Keratinocyte (primary cell): ENCODE measurements at regions not wholly inside any gene's neighbourhood (a gene's known extent, or its start where the extent isn't known, plus 50 kb on each side); places are given as distances from the start of the nearest gene placed in this dataset.

Source experiments
- CTCF ChIP-seq, 3 experiments: IDR thresholded peaks in 1 of 3; conservative IDR thresholded peaks in 1 of 3; optimal IDR thresholded peaks in 1 of 3; 2 replicates in 2 of 3; 3 replicates in 1 of 3; pipeline versions ENCODE3 to v1.5.1; 2011; ENCODE audit warnings: low read length in 3 of 3, mild to moderate bottlenecking in 3 of 3, moderate library complexity in 2 of 3, control low read depth in 1 of 3, inconsistent platforms in 1 of 3; ENCODE audit not compliant: insufficient read depth in 2 of 3; ENCODE audit errors: extremely low read depth in 1 of 3
- EZH2 ChIP-seq: IDR thresholded peaks from one replicate; pipeline ENCODE4 v1.6.1; 2012; ENCODE audit warnings: inconsistent platforms, mild to moderate bottlenecking, low read length, moderate library complexity

DNA sequence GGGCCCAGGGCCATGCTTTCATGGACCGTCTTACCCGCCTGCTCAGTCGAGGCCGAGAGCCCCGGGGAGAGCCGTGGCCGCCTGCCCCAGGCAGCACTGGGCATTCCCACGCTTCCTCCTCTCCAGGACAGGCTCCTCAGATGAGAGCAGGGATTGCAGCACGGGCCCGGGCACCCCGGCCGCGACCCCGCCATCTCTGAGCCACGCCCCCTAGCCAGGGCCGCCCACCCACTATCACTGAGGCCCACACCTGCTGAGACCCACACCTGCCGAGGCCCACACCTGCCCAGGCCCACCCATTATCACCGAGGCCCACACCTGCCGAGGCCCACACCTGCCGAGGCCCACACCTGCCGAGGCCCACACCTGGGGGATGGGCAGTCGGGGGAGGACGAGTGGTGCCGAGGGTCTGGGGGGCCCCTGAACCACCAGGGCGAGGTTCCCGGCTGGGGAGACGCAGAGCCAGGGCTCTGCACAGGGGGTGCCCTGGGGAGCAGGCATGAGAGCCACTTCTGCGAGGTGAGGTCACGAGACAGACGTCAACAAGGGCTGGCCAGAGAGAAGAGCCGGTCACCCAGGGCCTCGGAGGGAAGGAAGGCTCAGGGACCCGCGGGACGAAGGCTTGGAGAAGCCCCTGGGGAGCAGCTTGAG lies 235.6 kb downstream of the ERMARD start:
- TF ChIP-seq CTCF (optimal IDR thresholded peaks at IDR 0.05 in 1 of 3, IDR thresholded peaks at IDR 0.05 in 1 of 3, conservative IDR thresholded peaks at IDR 0.05 in 1 of 3; ENCODE audit: extremely low read depth in 1 of 3, insufficient read depth in 2 of 3, low read length in 3 of 3) = no peak
- no peak for TF ChIP-seq EZH2
